ENCODE measurements at regions not wholly inside any gene's neighbourhood (a gene's known extent, or its start where the extent isn't known, plus 50 kb on each side); places are given as distances from the start of the nearest gene placed in this dataset.
A peak's percentile ranks its signal among the peaks of the same experiment; 100 is the strongest.

GRCh38 chr4:92232566-92232965 is 71.2 kb upstream of the GRID2 start:
- no peaks in the 10 kb centered on the region for H3K36me3 ChIP-seq (ENCODE audit: control insufficient read depth, insufficient read depth, low read length)
- H3K4me2 ChIP-seq (ENCODE audit: extremely low read depth, insufficient read depth, low read length): no peak overlapping the region
- H3K4me3 ChIP-seq (replicated peaks in 1 of 4; ENCODE audit: control extremely low read depth in 1 of 4, insufficient read depth in 1 of 4, low read depth in 3 of 4, low read length in 4 of 4): no peak overlapping the region
- H2AFZ ChIP-seq (ENCODE audit: low read length): no peak overlapping the region
- peak; percentile 16 to 24 for DNase-seq (ENCODE audit: low read depth in 2 of 2)
- peak overlapping the region; percentile 13 for H3K27ac ChIP-seq (ENCODE audit: insufficient read depth, low read length)
- H3K79me2 ChIP-seq (ENCODE audit: control insufficient read depth, insufficient read depth, low read length): no peaks in the 10 kb centered on the region
- H3K4me1 ChIP-seq (ENCODE audit: control insufficient read depth, extremely low read depth, insufficient read depth, low read length): peaks cover 12% of the 10 kb centered on the region
- H3K27me3 ChIP-seq (ENCODE audit: control insufficient read depth, insufficient read depth, low read length): no peaks in the 10 kb centered on the region
- no peaks in the 10 kb centered on the region for H3K9me3 ChIP-seq (ENCODE audit: control insufficient read depth, insufficient read depth, low read depth, low read length)
- TF ChIP-seq EZH2 (IDR thresholded peaks at IDR 0.05; ENCODE audit: low read length, missing control alignments) (no peak), CTCF (conservative IDR thresholded peaks at IDR 0.05 in 1 of 2, IDR thresholded peaks at IDR 0.05 in 1 of 2; ENCODE audit: low read depth in 1 of 2, low read length in 2 of 2) (no peak)
- no peaks in the 10 kb centered on the region for H4K20me1 ChIP-seq (ENCODE audit: control insufficient read depth, extremely low read depth, insufficient read depth, low read length)
- H3K9ac ChIP-seq (ENCODE audit: insufficient read depth, low read length): no peak overlapping the region

DNA sequence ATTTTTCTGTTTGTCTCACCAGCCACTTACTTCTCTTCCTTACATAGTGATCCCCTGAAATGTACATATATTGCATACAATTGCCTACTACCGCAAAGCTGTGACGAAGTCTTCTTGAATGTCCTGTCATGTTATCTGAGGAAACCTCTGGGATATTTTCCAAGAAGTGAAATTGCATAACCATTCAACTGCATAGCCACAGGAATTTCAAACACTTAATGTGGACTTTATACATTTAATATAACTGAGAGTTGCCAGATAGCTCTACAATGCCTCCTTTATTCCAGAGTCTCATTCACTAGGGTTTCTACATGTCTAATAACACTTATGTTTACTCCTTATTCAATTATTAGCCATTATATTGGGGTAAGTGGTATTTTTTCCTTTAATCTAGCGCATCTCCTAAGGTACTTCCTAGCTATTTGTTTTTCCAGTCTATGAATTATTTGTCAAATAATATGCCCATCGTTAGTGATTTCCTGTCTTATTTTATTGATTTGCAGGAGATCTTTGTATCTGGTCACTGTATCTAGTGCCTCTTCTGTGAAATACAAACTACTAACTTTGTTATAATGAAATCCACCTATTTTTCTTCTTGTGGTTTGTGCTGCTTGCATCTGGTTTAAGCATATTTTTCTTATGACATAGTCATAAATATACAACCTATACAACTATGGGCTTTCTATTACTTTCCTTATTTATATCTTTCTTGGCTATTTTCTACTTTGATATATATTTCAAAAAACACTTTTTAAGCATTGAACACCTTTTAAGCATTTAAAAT is 69.2 kb upstream of the GRID2 start:
- H3K4me3 ChIP-seq (replicated peaks in 1 of 4; ENCODE audit: control extremely low read depth in 1 of 4, insufficient read depth in 1 of 4, low read depth in 3 of 4, low read length in 4 of 4): peak overlapping the region in 2 of 4 experiments; percentile 29 to 34

DNA sequence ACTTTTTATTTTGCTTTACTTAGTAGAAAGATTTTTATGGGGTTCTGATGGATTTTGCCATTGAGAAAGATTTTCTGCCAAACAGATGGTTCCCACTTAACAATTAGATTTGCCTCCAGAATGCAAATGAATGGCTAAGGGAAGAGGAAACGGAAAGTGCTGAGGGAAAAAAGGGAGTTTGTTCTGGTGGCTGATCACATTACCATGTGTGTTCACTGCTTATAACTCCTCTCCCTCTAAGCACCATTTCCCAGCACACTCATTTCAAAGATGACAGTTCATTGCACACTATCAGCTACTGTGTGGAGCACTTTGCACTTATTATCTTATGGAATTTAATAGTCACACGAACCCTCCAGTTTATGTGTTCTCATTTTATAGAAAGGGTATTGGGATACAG is 68.0 kb upstream of the GRID2 start:
- TF ChIP-seq EZH2 (IDR thresholded peaks at IDR 0.05; ENCODE audit: low read length, missing control alignments) (no peak), CTCF (conservative IDR thresholded peaks at IDR 0.05 in 1 of 2, IDR thresholded peaks at IDR 0.05 in 1 of 2; ENCODE audit: low read depth in 1 of 2, low read length in 2 of 2) (no peak)
- no peaks in the 10 kb centered on the region for H4K20me1 ChIP-seq (ENCODE audit: control insufficient read depth, extremely low read depth, insufficient read depth, low read length)
- H3K36me3 ChIP-seq (ENCODE audit: control insufficient read depth, insufficient read depth, low read length): no peaks in the 10 kb centered on the region
- no peak overlapping the region for H3K9ac ChIP-seq (ENCODE audit: insufficient read depth, low read length)
- no peaks in the 10 kb centered on the region for H3K27me3 ChIP-seq (ENCODE audit: control insufficient read depth, insufficient read depth, low read length)
- no peak overlapping the region for H3K4me2 ChIP-seq (ENCODE audit: extremely low read depth, insufficient read depth, low read length)
- peaks cover 12% of the 10 kb centered on the region for H3K4me1 ChIP-seq (ENCODE audit: control insufficient read depth, extremely low read depth, insufficient read depth, low read length)
- H3K9me3 ChIP-seq (ENCODE audit: control insufficient read depth, insufficient read depth, low read depth, low read length): no peaks in the 10 kb centered on the region
- H3K4me3 ChIP-seq (replicated peaks in 1 of 4; ENCODE audit: control extremely low read depth in 1 of 4, insufficient read depth in 1 of 4, low read depth in 3 of 4, low read length in 4 of 4): no peak overlapping the region
- H3K79me2 ChIP-seq (ENCODE audit: control insufficient read depth, insufficient read depth, low read length): no peaks in the 10 kb centered on the region
- DNase-seq (ENCODE audit: low read depth in 2 of 2): peak; percentile 23 to 35
- peak overlapping the region; percentile 45 for H2AFZ ChIP-seq (ENCODE audit: low read length)
- peak overlapping the region; percentile 45 for H3K27ac ChIP-seq (ENCODE audit: insufficient read depth, low read length)

More for the DNA sequence above, 69.2 kb upstream of the GRID2 start:
- TF ChIP-seq EZH2 (IDR thresholded peaks at IDR 0.05; ENCODE audit: low read length, missing control alignments) (no peak), CTCF (conservative IDR thresholded peaks at IDR 0.05 in 1 of 2, IDR thresholded peaks at IDR 0.05 in 1 of 2; ENCODE audit: low read depth in 1 of 2, low read length in 2 of 2) (no peak)
- Histone ChIP-seq H3K27ac (ENCODE audit: insufficient read depth, low read length) (peak overlapping the region; percentile 73), H3K79me2 (ENCODE audit: control insufficient read depth, insufficient read depth, low read length) (no peaks in the 10 kb centered on the region), H2AFZ (ENCODE audit: low read length) (no peak overlapping the region), H3K27me3 (ENCODE audit: control insufficient read depth, insufficient read depth, low read length) (no peaks in the 10 kb centered on the region), H3K9ac (ENCODE audit: insufficient read depth, low read length) (no peak overlapping the region), H3K4me1 (ENCODE audit: control insufficient read depth, extremely low read depth, insufficient read depth, low read length) (peaks cover 12% of the 10 kb centered on the region), H3K9me3 (ENCODE audit: control insufficient read depth, insufficient read depth, low read depth, low read length) (no peaks in the 10 kb centered on the region), H3K36me3 (ENCODE audit: control insufficient read depth, insufficient read depth, low read length) (no peaks in the 10 kb centered on the region), H4K20me1 (ENCODE audit: control insufficient read depth, extremely low read depth, insufficient read depth, low read length) (no peaks in the 10 kb centered on the region), H3K4me2 (ENCODE audit: extremely low read depth, insufficient read depth, low read length) (peak overlapping the region; percentile 72)
- DNase-seq (ENCODE audit: low read depth in 2 of 2): peak; percentile 99 to 100
